ENCODE measurements at regions not wholly inside any gene's neighbourhood (a gene's known extent, or its start where the extent isn't known, plus 50 kb on each side); places are given as distances from the start of the nearest gene placed in this dataset.

DNA sequence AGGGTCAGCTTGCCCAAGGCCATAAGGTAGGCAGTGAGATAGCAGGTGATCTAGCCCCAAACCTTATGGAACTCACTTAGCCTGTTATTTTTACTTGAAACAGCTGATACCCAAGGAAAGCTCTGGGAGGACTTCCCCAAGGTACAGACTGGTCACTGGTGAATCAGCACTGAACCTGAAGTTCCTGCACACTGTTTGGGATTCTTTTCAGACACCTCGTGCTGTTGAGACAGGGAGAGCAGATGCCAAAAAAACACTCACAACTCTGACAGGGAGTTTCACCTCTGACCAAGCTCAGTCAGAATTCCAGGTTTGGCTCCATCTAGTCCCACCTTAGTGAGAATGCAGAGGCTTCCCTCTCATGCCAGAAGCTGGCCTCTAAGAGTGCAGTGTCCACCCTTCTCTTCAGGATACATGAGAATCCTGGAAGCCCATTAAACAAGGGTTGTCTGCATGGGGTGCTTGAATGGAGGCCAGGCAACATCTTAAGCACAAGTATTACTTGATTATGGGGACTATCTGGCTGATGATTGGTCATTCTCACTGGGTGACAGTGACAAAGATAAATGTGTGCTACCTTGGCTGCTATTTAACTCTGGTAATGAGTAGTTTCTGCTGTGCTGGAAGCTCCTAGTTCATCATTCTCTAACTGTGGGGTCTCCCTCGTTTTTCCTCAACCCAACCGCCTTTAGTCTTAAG lies 122.8 kb upstream of the SLIT3 start:
- ATAC-seq: no peak
- TF ChIP-seq, protein P1, sequence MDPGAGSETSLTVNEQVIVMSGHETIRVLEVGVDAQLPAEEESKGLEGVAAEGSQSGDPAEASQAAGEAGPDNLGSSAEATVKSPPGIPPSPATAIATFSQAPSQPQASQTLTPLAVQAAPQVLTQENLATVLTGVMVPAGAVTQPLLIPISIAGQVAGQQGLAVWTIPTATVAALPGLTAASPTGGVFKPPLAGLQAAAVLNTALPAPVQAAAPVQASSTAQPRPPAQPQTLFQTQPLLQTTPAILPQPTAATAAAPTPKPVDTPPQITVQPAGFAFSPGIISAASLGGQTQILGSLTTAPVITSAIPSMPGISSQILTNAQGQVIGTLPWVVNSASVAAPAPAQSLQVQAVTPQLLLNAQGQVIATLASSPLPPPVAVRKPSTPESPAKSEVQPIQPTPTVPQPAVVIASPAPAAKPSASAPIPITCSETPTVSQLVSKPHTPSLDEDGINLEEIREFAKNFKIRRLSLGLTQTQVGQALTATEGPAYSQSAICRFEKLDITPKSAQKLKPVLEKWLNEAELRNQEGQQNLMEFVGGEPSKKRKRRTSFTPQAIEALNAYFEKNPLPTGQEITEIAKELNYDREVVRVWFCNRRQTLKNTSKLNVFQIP (CRISPR knock-in tag; IDR thresholded peaks at IDR 0.05; ENCODE audit: borderline replicate concordance, low read depth): no peak
- TF ChIP-seq ZNF565 (CRISPR knock-in tag; conservative IDR thresholded peaks at IDR 0.05; ENCODE audit: low read depth): no peak

DNA sequence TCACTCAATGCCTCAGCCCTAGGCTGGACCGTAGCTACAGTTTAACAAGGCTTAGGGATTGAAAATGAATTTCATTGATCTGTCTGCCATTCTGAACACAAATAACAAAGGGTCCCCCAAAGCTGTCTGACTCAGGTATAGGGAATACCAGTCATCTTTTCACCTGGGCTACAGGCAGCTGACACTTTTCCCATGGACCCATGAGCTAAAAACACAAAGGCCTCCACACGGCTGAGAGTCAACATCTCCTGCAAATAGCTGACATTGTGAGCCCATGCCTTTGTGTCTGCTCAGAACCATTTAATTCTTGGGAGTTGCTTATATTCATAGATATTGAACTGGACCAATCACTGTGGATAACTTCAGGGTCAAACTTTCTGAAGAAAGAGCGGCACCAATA lies 121.1 kb upstream of the SLIT3 start:
- TF ChIP-seq ESRRG (CRISPR knock-in tag; IDR thresholded peaks at IDR 0.05): no peak
- no peak for TF ChIP-seq TOX (CRISPR knock-in tag; IDR thresholded peaks at IDR 0.05; ENCODE audit: borderline replicate concordance)
- no peak for TF ChIP-seq SNAI2 (CRISPR knock-in tag; IDR thresholded peaks at IDR 0.05)
- TF ChIP-seq, protein P2, sequence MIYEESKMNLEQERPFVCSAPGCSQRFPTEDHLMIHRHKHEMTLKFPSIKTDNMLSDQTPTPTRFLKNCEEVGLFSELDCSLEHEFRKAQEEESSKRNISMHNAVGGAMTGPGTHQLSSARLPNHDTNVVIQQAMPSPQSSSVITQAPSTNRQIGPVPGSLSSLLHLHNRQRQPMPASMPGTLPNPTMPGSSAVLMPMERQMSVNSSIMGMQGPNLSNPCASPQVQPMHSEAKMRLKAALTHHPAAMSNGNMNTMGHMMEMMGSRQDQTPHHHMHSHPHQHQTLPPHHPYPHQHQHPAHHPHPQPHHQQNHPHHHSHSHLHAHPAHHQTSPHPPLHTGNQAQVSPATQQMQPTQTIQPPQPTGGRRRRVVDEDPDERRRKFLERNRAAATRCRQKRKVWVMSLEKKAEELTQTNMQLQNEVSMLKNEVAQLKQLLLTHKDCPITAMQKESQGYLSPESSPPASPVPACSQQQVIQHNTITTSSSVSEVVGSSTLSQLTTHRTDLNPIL (CRISPR knock-in tag; IDR thresholded peaks at IDR 0.05; ENCODE audit: low read depth): no peak
- TF ChIP-seq, protein P1 (CRISPR knock-in tag; IDR thresholded peaks at IDR 0.05; ENCODE audit: borderline replicate concordance, low read depth): no peak
- TF ChIP-seq, protein P3, sequence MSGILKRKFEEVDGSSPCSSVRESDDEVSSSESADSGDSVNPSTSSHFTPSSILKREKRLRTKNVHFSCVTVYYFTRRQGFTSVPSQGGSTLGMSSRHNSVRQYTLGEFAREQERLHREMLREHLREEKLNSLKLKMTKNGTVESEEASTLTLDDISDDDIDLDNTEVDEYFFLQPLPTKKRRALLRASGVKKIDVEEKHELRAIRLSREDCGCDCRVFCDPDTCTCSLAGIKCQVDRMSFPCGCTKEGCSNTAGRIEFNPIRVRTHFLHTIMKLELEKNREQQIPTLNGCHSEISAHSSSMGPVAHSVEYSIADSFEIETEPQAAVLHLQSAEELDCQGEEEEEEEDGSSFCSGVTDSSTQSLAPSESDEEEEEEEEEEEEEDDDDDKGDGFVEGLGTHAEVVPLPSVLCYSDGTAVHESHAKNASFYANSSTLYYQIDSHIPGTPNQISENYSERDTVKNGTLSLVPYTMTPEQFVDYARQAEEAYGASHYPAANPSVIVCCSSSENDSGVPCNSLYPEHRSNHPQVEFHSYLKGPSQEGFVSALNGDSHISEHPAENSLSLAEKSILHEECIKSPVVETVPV (CRISPR knock-in tag; IDR thresholded peaks at IDR 0.05): no peak
- no peak for TF ChIP-seq PPARA (CRISPR knock-in tag; IDR thresholded peaks at IDR 0.05; ENCODE audit: borderline replicate concordance)
- TF ChIP-seq OSR1 (CRISPR knock-in tag; IDR thresholded peaks at IDR 0.05): no peak
- TF ChIP-seq CSDC2 (CRISPR knock-in tag; IDR thresholded peaks at IDR 0.05): no peak
- no peak for TF ChIP-seq RARB (CRISPR knock-in tag; IDR thresholded peaks at IDR 0.05)
- no peak for TF ChIP-seq BACH2 (CRISPR knock-in tag; IDR thresholded peaks at IDR 0.05; ENCODE audit: borderline replicate concordance)
- TF ChIP-seq ZNF70 (CRISPR knock-in tag; IDR thresholded peaks at IDR 0.05): no peak
- no peak for TF ChIP-seq ARNTL (CRISPR knock-in tag; IDR thresholded peaks at IDR 0.05; ENCODE audit: borderline replicate concordance, low read depth)
- ATAC-seq: no peak; the same call in 2 of the 3 replicates

DNA sequence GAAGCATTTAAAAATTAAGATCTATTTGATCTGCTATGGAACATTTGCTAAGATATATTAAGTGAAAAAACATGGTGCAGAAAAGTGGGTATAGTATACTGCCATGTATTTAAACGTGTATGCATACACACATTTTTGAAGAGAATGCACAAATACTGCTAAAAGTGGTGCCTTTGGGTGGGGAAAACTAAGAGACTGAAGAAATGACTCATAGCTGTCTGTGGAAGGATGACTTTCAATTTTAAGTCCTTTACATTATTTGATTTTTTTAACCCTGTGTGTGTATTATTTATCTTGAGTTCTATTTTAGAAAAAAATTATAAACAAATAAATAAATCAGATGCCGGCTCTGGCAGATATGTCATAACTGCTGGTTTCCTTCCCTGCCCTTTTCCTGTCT lies 120.7 kb upstream of the SLIT3 start:
- TF ChIP-seq, protein P3 (CRISPR knock-in tag; IDR thresholded peaks at IDR 0.05): no peak
- TF ChIP-seq, protein P1 (CRISPR knock-in tag; IDR thresholded peaks at IDR 0.05; ENCODE audit: borderline replicate concordance, low read depth): no peak
- no peak for TF ChIP-seq TOX (CRISPR knock-in tag; IDR thresholded peaks at IDR 0.05; ENCODE audit: borderline replicate concordance)
- TF ChIP-seq ZNF565 (CRISPR knock-in tag; conservative IDR thresholded peaks at IDR 0.05; ENCODE audit: low read depth): no peak
- TF ChIP-seq, protein P2 (CRISPR knock-in tag; IDR thresholded peaks at IDR 0.05; ENCODE audit: low read depth): no peak
- TF ChIP-seq, protein P4, sequence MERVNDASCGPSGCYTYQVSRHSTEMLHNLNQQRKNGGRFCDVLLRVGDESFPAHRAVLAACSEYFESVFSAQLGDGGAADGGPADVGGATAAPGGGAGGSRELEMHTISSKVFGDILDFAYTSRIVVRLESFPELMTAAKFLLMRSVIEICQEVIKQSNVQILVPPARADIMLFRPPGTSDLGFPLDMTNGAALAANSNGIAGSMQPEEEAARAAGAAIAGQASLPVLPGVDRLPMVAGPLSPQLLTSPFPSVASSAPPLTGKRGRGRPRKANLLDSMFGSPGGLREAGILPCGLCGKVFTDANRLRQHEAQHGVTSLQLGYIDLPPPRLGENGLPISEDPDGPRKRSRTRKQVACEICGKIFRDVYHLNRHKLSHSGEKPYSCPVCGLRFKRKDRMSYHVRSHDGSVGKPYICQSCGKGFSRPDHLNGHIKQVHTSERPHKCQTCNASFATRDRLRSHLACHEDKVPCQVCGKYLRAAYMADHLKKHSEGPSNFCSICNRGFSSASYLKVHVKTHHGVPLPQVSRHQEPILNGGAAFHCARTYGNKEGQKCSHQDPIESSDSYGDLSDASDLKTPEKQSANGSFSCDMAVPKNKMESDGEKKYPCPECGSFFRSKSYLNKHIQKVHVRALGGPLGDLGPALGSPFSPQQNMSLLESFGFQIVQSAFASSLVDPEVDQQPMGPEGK (CRISPR knock-in tag; IDR thresholded peaks at IDR 0.05; ENCODE audit: borderline replicate concordance): no peak
- TF ChIP-seq ZFP3 (CRISPR knock-in tag; IDR thresholded peaks at IDR 0.05): no peak
- no peak for TF ChIP-seq ZNF70 (CRISPR knock-in tag; IDR thresholded peaks at IDR 0.05)
- no peak for TF ChIP-seq ZFP30 (CRISPR knock-in tag; IDR thresholded peaks at IDR 0.05)
- TF ChIP-seq, protein P5, sequence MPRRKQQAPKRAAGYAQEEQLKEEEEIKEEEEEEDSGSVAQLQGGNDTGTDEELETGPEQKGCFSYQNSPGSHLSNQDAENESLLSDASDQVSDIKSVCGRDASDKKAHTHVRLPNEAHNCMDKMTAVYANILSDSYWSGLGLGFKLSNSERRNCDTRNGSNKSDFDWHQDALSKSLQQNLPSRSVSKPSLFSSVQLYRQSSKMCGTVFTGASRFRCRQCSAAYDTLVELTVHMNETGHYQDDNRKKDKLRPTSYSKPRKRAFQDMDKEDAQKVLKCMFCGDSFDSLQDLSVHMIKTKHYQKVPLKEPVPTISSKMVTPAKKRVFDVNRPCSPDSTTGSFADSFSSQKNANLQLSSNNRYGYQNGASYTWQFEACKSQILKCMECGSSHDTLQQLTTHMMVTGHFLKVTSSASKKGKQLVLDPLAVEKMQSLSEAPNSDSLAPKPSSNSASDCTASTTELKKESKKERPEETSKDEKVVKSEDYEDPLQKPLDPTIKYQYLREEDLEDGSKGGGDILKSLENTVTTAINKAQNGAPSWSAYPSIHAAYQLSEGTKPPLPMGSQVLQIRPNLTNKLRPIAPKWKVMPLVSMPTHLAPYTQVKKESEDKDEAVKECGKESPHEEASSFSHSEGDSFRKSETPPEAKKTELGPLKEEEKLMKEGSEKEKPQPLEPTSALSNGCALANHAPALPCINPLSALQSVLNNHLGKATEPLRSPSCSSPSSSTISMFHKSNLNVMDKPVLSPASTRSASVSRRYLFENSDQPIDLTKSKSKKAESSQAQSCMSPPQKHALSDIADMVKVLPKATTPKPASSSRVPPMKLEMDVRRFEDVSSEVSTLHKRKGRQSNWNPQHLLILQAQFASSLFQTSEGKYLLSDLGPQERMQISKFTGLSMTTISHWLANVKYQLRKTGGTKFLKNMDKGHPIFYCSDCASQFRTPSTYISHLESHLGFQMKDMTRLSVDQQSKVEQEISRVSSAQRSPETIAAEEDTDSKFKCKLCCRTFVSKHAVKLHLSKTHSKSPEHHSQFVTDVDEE (CRISPR knock-in tag; IDR thresholded peaks at IDR 0.05): no peak
- TF ChIP-seq PPARA (CRISPR knock-in tag; IDR thresholded peaks at IDR 0.05; ENCODE audit: borderline replicate concordance): no peak
- no peak for TF ChIP-seq GLIS3 (CRISPR knock-in tag; IDR thresholded peaks at IDR 0.05)
- no peak for TF ChIP-seq ARNTL (CRISPR knock-in tag; IDR thresholded peaks at IDR 0.05; ENCODE audit: borderline replicate concordance, low read depth)
- no peak for TF ChIP-seq OSR1 (CRISPR knock-in tag; IDR thresholded peaks at IDR 0.05)
- TF ChIP-seq ZC3H10 (CRISPR knock-in tag; IDR thresholded peaks at IDR 0.05): no peak
- no peak for TF ChIP-seq CSDC2 (CRISPR knock-in tag; IDR thresholded peaks at IDR 0.05)
- no peak; the same call in 2 of the 3 replicates for ATAC-seq
